Activated T-cell treated with anti-CD3 and anti-CD28 coated beads, Interleukin-2, amount 50 U/mL, for 4 hours (primary cell): ENCODE measurements at regions not wholly inside any gene's neighbourhood (a gene's known extent, or its start where the extent isn't known, plus 50 kb on each side); places are given as distances from the start of the nearest gene placed in this dataset.

Experiments
- ATAC-seq, 2 donors: fragments of 200-7000 bp; cut with Tn5 transposase; one replicate each; pipeline ENCODE4 v1.10.0; 2021
- DNase-seq: peaks from one replicate; pipeline ENCODE4 v3.0.0-alpha.2; 2020
- H3K27me3 Mint-ChIP-seq: one replicate; pipeline ENCODE4 v1.8.0; 2021; ENCODE audit warnings: low read depth, mixed read lengths
- H3K36me3 Mint-ChIP-seq: one replicate; pipeline ENCODE4 v1.8.0; 2022; ENCODE audit warnings: mixed read lengths; ENCODE audit not compliant: insufficient read depth
- H3K4me1 Mint-ChIP-seq: one replicate; pipeline ENCODE4 v1.8.0; 2021; ENCODE audit warnings: low read depth, mixed read lengths
- H3K4me3 Mint-ChIP-seq: one replicate; pipeline ENCODE4 v1.8.0; 2021; ENCODE audit warnings: mild to moderate bottlenecking, moderate library complexity, mixed read lengths
- H3K9me3 Mint-ChIP-seq: one replicate; pipeline ENCODE4 v1.8.0; 2021; ENCODE audit warnings: mixed read lengths

DNA sequence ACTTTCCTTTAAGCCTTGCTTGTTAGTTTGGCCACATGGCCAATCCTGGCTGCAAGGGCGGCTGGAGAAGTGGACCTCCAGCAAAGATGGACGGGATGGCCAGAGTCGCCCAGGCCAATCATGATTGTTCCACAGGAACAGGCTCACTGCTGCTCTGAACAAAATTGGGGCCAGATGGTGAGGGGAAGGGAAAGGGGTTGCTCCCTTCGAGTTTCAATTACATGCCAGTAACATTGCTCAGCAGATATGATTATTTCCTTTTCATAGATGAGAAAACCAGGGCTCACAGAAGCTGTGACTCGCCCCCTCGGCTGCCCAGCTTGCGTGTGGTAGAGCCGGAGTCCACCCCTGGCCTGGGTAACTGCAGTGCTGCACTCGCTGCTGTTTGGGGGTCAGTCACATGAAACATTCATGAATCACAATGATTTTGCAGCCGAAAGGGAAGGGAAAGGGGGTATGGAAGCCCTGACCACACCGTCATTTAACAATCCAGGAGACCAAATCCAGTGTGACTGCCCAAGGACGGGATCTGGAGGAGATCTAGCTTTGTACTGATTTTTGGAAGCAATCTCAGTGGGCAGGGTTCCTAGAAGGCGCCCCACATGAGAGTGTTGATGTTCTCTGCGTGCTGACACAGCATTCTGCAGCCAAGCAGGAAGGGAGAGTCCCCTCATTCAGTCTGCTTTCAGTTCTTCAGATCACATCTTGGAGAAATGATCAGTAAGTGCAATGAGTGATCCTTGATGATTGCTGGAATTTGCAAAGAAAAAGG is 77.3 kb upstream of the MSX1 start:
- Mint-ChIP-seq H3K4me1 (no peaks in the 10 kb centered on the region), H3K36me3 (no peaks in the 10 kb centered on the region)

DNA sequence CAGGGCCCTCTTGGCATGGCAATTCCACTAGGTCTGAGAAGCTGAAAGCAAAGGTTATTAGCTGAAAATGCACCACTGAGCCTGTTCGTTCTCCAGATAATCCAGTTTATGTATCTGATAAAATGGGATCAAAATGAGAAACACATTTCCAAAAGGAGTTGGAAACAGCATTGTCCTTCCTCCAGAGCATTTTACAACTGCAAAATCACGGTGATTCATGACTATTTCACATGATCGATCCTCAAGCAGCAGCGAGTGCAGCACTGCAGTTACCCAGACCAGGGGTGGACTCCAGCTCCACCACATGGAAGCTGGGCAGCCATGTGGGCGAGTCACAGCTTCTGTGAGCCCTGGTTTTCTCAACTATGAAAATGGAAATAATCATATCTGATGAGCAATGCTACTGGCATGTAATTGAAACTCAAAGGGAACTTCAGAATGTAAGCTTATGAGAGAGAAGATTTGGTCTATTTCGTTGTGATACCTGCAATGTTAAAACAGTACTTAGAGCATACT is 78.7 kb upstream of the MSX1 start:
- Mint-ChIP-seq H3K36me3 (no peaks in the 10 kb centered on the region), H3K9me3 (peaks cover 7% of the 10 kb centered on the region), H3K4me1 (no peaks in the 10 kb centered on the region), H3K4me3 (no peak overlapping the region), H3K27me3 (no peaks in the 10 kb centered on the region)
- DNase-seq (no peak), ATAC-seq (no peak)

More for the DNA sequence above, 77.3 kb upstream of the MSX1 start:
- H3K9me3 Mint-ChIP-seq, result peaks cover 7% of the 10 kb centered on the region
- no peak overlapping the region for H3K4me3 Mint-ChIP-seq
- no peak for DNase-seq
- H3K27me3 Mint-ChIP-seq, result no peaks in the 10 kb centered on the region
- ATAC-seq, result no peak

DNA sequence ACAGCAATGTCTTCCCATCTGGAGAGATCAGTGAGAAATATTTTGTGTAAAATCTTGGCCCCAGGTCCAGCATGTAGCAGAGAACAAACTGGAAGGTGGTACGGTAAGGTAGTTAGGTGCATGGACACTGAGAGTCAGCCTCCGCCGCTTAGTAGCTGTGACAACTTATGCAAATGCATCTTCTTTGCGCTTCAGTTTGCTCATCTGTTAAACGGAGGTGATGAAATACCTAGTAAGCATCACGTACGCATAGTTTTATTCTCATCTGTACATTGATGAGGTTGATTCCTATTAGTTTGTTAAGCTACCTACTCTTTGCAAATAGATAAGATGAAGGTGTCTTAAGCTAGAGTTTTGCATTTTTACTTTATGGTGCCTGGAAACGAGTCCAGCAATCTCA is 80.0 kb upstream of the MSX1 start:
- no peaks in the 10 kb centered on the region for H3K4me1 Mint-ChIP-seq
- no peak overlapping the region for H3K4me3 Mint-ChIP-seq
- H3K36me3 Mint-ChIP-seq, result no peaks in the 10 kb centered on the region
- ATAC-seq (no peak), DNase-seq (no peak)
- peaks cover 7% of the 10 kb centered on the region for H3K9me3 Mint-ChIP-seq
- no peaks in the 10 kb centered on the region for H3K27me3 Mint-ChIP-seq

DNA sequence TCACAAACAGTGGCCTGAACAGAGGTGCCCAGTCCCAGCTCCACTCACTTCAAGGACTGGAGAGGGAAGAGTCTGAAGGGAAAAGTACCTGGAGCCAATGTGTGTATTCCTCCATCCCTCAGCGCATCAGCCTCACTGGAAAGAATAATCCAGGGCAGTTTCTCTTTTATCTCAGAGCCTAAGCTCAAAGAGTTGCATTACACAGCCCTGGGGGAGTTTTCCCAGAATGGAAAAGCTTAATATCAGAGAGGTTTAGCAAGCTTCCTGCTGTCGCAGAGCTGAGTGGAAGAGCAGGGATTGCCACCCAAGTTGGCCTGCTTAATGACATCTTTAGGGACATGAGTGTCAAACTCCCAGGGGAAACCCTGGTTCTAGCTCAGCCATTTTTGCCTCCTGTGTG is 80.4 kb upstream of the MSX1 start:
- DNase-seq, result no peak
- Mint-ChIP-seq H3K4me1 (no peaks in the 10 kb centered on the region), H3K27me3 (no peaks in the 10 kb centered on the region), H3K36me3 (no peaks in the 10 kb centered on the region), H3K9me3 (peaks cover 7% of the 10 kb centered on the region), H3K4me3 (no peak overlapping the region)
- ATAC-seq, result no peak

DNA sequence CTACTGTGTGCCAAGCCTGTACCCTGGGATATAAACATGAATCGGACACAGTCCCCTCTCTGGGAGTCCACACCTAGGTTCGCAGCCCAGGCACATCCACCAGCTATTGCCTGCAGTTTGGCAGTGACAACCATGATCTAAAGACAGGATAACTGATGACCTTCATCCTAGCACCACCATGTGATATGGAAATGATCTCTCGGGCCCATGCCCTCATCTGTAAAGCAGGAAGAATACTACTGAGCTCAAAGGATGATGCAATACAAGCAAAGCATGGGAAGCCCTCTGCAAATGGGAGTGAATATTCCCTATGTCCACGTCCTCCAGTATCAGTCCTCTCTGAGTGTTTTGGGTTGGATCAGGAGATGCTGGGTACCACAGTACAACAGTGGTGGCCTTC is 80.9 kb upstream of the MSX1 start:
- ATAC-seq, result no peak
- H3K9me3 Mint-ChIP-seq, result peaks cover 7% of the 10 kb centered on the region
- H3K4me1 Mint-ChIP-seq, result no peaks in the 10 kb centered on the region
- no peaks in the 10 kb centered on the region for H3K36me3 Mint-ChIP-seq
- no peak overlapping the region for H3K4me3 Mint-ChIP-seq
- no peaks in the 10 kb centered on the region for H3K27me3 Mint-ChIP-seq
- DNase-seq, result no peak

DNA sequence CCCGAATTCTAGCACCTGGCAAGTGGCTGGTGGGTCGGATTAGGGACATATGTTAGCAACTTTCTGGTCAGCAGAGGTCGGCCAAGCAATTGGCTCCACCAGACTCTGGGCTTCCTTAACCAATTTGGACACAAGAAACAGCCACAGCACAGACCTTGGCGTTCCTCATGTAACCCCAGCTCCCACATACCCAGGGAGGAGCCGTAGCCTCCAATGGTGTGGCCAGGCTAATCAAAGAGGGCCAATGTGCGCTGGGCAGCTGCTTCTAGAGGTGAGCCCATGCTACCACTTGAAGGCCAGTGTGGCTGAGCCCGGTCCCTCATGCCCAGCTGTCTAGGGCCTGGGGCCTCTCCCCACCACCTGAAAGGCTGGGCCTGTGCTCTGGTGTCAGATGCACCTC is 82.5 kb upstream of the MSX1 start:
- Mint-ChIP-seq H3K36me3 (no peaks in the 10 kb centered on the region), H3K27me3 (no peaks in the 10 kb centered on the region), H3K9me3 (peaks cover 7% of the 10 kb centered on the region), H3K4me3 (no peak overlapping the region), H3K4me1 (no peaks in the 10 kb centered on the region)
- ATAC-seq (no peak), DNase-seq (no peak)

DNA sequence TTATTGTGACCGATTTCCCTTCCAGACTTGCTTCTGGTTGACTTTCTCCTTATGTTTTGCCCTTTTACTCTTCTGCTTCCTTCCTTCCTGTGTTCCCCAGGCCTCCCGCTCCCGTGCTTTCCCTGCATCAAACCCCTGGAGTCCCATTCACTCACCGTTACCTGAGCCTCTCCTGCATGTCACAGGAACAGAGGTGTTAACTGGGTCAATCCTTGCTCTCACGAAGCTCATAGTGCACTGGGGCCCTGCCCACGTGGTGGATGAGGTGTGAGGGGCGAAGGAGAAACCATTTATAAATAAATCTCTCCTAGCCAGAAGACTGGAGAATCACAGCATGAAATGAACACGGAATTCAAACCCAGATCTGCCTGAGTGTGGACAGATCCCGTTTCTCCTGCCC is 83.1 kb upstream of the MSX1 start:
- no peaks in the 10 kb centered on the region for H3K36me3 Mint-ChIP-seq
- H3K27me3 Mint-ChIP-seq, result no peaks in the 10 kb centered on the region
- no peak overlapping the region for H3K4me3 Mint-ChIP-seq
- H3K9me3 Mint-ChIP-seq, result peaks cover 7% of the 10 kb centered on the region
- H3K4me1 Mint-ChIP-seq, result no peaks in the 10 kb centered on the region
- DNase-seq (no peak), ATAC-seq (no peak)

DNA sequence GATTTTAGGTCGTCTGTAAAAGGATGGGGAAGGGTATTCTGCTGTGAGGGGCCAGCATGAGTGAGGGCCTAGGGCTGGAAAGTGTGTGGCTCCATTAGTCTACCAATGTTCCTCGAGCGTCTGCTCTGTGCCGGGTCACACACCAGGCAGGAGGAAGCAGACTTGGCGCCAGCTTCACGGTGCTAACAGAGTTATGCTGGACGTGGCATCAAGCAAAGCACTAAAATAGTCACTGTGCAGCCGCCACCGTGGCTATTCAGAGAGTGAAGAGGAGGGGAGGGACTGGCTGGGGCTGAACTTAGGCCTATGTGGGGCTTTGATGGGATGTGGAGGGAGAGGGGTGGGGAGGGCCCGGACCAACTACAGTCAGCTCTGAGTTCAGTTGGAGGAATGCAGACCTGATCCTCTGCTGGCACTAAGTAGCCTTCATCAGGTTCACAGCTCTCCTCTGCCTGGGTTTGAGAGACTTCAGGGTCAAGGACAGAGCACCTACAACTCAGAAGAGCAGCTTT is 83.9 kb upstream of the MSX1 start:
- ATAC-seq (no peak), DNase-seq (no peak)
- Mint-ChIP-seq H3K36me3 (no peaks in the 10 kb centered on the region), H3K4me3 (no peak overlapping the region), H3K27me3 (no peaks in the 10 kb centered on the region), H3K4me1 (no peaks in the 10 kb centered on the region), H3K9me3 (peaks cover 5% of the 10 kb centered on the region)

DNA sequence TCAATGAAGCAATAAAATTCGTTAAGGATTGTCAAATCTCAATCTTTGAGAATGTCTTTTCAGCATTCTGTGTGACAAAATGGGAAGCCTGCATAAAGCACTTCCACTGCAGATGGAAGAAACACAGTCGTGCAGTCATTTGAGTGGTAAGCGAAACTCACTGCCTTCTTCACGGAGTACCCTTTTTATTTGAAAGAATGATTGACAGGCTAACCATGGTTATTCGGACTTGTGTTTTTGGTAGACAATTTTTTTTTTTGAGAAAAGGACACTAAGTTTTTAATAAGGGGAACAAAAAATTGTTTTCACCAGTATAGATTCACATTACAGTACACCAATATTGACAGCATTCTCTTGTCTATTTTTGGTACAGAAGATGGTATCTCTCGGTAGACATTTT is 86.9 kb upstream of the MSX1 start:
- Mint-ChIP-seq H3K4me1 (no peaks in the 10 kb centered on the region), H3K36me3 (no peaks in the 10 kb centered on the region), H3K9me3 (peaks cover 2% of the 10 kb centered on the region), H3K27me3 (no peaks in the 10 kb centered on the region), H3K4me3 (no peak overlapping the region)
- ATAC-seq, result no peak
- DNase-seq, result no peak

DNA sequence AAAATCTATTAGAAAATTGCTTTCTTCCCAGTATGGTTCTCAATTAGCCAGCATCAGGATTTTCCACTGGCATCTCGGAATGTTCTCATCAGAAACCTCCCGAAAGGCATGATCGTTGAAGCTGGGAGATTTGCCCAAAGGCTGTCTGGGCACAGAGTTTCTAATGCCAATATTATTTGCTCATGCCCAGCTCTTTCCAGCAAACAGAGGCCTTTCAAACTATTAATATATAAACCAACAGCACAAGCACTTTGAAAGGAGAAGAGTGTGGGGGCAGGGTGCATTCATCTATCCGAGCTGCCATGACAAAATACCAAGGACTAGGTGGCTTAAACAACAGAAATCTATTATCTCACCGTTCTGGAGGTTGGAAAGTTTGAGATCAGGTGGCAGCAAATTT is 88.3 kb upstream of the MSX1 start:
- DNase-seq (no peak), ATAC-seq (no peak)
- Mint-ChIP-seq H3K27me3 (no peaks in the 10 kb centered on the region), H3K36me3 (no peaks in the 10 kb centered on the region), H3K4me3 (no peak overlapping the region), H3K9me3 (peaks cover 5% of the 10 kb centered on the region), H3K4me1 (no peaks in the 10 kb centered on the region)

DNA sequence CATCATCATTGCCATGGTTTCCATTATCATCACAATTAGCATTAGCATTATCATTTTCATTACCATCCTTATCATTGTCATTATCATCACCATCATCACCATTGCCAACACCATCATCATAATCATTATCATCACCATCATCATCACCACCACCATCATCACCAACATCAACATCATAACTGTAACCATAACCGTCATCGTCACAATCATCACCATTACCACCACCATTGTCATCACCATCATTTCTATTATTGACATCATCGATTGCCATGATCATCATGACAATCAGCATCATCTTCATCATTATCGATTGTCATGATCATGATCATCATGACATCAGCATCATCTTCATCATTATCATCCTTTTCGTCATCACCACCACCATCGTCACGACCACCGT is 88.9 kb upstream of the MSX1 start:
- ATAC-seq (no peak), DNase-seq (no peak)
- peaks cover 5% of the 10 kb centered on the region for H3K9me3 Mint-ChIP-seq
- no peaks in the 10 kb centered on the region for H3K27me3 Mint-ChIP-seq
- no peak overlapping the region for H3K4me3 Mint-ChIP-seq
- no peaks in the 10 kb centered on the region for H3K36me3 Mint-ChIP-seq
- H3K4me1 Mint-ChIP-seq, result no peaks in the 10 kb centered on the region

DNA sequence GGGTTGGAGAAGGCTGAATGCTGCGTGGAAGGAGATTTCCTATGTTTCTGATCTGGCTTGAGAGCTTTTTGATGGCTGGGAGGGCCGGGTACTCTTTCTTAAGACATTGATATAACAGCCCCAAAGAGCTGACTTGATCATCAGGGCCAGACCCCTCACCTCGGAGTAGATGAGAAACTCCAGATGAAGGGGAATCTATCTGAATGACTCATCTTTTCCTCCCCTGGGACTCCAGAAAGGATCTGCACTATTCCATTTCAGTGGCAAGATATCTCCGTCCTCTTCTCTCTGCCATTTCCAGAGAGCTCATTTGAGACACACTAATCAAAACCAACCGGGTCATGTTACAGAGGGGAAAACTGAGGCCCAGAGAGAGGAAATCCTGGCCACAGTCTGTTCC is 92.9 kb upstream of the MSX1 start:
- Mint-ChIP-seq H3K9me3 (peaks cover 5% of the 10 kb centered on the region), H3K36me3 (peaks cover 2% of the 10 kb centered on the region), H3K27me3 (peaks cover 4% of the 10 kb centered on the region), H3K4me1 (peaks cover 8% of the 10 kb centered on the region), H3K4me3 (no peak overlapping the region)
- ATAC-seq, result no peak
- DNase-seq, result no peak

DNA sequence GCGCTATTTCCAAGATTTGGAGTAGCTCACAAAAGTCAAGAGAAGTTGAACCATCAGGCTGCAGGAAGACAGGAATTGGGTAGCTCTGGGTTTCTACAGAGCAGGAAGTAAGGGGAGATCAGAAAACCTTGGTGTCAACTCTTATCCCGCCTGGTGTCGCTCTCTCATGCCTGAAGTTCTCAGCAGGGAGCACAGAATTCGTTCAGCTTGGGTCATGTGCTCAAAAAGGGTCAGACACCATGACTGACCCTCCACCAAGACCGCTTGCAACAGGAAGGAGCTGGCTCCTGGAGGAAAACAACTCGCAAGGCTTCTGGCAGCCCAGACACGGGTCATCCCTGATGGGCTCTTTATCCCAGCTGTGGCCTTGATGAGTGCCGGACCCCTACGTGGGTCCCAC is 93.7 kb upstream of the MSX1 start:
- Mint-ChIP-seq H3K9me3 (peaks cover 5% of the 10 kb centered on the region), H3K27me3 (peaks cover 4% of the 10 kb centered on the region), H3K36me3 (peaks cover 2% of the 10 kb centered on the region), H3K4me3 (no peak overlapping the region), H3K4me1 (peaks cover 8% of the 10 kb centered on the region)
- no peak for ATAC-seq
- DNase-seq, result no peak

DNA sequence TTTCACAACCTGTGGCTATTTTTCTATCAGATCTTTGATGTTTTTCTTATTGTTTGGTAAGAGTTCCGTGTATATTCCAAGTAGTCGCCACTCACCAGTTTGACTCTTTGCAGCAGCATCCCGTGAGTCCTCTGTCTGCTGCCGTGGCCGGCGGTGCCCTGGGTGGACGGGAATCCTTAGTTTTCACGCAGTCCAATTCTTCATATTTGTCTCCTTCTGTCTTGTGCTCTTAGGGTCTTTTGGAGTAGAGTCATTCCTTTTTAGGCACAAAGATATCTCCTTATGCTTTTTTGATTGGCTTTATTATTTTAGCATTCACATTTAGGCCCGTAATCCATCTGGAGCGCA is 94.9 kb upstream of the MSX1 start:
- ATAC-seq, result no peak
- no peak overlapping the region for H3K4me3 Mint-ChIP-seq

DNA sequence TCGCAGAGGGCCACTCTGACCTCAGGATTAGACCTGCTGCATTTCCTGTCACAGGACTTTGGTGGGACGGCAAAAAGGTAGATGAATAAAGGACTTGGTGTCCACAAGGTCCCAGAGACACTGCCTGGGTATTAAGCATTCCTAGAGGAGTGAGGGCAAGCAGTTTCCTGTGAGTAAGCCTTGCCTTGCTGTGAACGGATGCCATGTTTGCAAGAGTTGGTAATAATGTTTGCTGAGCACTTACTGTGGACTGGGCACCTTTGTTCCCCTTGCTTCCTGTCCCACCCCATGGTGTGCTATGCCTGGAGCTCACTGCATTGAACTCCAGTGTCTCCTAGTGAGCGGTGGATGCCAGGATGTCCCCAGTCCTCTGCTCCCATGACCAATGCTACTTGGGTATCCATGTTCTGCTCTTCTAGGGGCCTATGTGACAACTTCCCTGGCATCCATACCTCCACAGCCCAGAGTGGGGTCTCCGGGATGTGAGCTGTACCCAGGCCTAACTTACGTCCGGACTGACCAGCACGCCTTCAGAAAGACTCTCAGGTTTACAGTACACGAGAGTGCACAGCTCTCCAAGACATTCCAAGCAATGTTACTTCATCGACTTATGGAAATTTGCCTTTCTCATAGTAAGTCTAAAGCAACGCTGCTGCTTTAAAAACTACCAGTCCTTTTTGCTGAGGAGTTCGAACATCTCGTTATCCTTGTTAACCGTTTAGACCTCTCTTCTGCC is 95.5 kb upstream of the MSX1 start:
- ATAC-seq, result no peak
- Mint-ChIP-seq H3K4me1 (peaks cover 8% of the 10 kb centered on the region), H3K9me3 (peaks cover 5% of the 10 kb centered on the region), H3K4me3 (no peak overlapping the region), H3K36me3 (peaks cover 2% of the 10 kb centered on the region), H3K27me3 (peaks cover 4% of the 10 kb centered on the region)
- no peak for DNase-seq

More for the DNA sequence above, 94.9 kb upstream of the MSX1 start:
- DNase-seq, result no peak
- peaks cover 5% of the 10 kb centered on the region for H3K9me3 Mint-ChIP-seq
- peaks cover 2% of the 10 kb centered on the region for H3K36me3 Mint-ChIP-seq
- peaks cover 4% of the 10 kb centered on the region for H3K27me3 Mint-ChIP-seq
- peaks cover 8% of the 10 kb centered on the region for H3K4me1 Mint-ChIP-seq
